Central memory CD4-positive, alpha-beta T cell (primary cell): ENCODE measurements at regions not wholly inside any gene's neighbourhood (a gene's known extent, or its start where the extent isn't known, plus 50 kb on each side); places are given as distances from the start of the nearest gene placed in this dataset.
A peak's percentile ranks its signal among the peaks of the same experiment; 100 is the strongest.
"Not testable (repeated sequence)": the region's sequence is repeated elsewhere in the genome, so short reads cannot be mapped to it uniquely, and the experiment has no call there.

Experiments used
- DNase-seq: peaks from one replicate; pipeline ENCODE4 v3.0.0; 2022

DNA sequence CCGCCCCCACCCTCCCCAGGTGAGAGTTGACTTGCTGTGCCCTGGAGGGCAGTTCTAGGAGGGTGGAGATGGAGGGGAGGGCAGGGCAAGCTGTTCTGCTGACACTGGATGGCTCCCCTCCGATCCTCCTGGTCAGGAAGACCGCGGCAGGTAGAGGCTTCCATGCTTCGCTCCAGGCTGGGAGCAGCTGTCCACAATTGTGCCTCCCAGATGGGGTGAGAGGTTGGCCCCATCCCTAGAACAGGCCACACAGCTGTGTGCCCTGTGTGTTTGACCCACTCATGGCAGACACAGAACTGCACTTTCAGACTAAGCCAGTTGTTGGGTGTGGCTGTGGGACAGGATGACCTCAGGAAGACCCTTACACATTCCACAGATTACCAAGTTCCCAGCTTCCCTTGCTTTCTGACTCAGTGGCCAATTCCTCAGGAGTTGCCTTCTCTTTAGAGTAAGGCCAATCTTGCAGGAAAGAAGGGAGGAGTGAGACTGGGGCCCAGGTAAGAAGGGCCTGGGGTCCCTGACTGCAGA lies 72.1 kb upstream of the HSPA9 start:
- no peak for DNase-seq

DNA sequence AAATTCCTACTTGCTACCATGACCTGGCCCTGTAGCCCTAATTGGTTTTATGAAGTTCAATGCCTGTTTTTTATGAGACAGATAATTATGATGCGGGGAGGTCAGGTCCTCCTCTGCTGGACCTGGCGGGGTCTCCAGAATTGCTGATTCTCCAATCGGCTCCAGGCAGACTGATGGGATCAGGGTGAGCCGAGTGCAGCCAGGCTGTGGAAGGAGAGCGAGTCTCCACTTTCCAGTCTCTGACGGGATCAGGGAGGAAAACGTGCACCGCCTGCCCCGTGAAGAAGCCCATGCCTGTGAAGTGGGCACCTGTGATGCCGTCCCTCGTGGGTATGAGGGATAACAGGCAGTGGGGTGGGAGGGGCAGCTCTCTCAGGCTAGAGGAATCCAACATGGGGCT lies 71.5 kb upstream of the HSPA9 start:
- DNase-seq: no peak

DNA sequence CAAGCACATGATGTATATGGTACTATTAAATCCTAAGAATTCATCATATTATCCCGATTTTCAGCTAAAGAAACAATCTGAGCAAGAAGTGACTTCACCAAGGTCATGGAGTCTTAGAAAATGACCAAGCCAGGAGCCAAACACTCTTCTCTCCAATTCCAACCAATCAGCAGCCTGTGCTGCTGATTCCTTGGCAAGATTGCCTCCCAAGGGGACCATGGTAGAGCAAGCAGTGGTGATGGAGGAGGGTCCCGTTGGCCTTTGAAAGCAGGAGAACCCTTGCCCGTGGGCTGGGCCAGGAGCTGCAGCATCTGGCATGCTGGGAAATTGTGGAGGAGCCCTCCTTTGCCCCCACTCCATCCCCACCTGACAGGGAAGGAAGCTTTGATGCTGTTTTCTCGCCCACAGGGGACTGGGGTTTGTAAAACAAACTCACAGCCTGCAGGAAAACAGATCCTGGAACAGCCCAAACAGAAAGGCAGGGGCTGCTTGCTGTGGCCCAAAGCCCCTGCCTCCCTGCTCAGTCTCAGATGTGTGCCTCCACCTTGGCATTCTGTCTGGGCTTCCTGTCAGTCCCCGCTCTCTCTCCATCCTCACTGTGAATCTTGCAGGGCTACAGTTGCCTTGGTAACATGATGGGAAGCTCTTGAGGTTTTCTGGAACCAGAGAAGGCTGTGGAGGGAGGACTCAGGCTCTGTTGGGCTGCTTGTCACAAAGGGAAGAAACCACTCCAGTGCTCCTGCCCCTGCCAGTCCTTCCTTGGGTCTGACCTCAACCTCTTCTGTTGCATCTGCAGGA lies 70.8 kb upstream of the HSPA9 start:
- no peak for DNase-seq

DNA sequence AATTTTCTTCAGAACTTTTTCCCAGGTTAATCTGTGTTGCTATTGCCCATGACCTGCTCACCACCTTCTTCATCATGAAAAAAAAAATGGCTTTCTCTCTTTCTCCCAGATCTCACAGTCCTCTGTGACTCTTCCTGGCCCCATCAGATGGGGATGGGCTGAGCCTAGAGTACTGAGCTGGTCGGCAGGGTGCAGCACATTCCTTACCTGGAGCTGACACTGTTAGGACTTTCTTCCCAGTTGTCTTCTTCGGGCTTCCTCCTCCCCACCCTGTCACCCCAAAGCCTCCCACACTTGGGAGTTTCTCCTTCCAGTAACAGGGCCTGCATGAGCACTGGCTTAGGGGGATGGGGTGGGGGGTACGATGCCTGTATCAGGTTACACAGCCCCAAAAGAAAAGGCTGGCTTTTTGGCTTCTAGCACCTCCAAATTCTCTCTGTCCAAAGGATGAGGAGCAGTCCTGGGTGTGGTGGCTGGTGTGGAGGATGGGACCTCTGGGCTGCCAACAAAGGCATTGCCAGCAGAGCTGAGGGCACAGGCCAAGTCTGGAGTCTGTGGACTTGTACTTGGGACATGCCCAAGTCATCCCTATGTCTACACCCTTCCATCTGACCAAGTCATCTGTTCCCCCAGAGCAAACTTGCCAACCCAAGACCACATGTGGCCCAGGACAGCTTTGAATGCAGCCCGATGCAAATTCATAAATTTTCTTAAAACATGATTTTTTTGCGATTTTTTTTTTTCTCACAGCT lies 68.0 kb upstream of the HSPA9 start:
- no peak for DNase-seq

DNA sequence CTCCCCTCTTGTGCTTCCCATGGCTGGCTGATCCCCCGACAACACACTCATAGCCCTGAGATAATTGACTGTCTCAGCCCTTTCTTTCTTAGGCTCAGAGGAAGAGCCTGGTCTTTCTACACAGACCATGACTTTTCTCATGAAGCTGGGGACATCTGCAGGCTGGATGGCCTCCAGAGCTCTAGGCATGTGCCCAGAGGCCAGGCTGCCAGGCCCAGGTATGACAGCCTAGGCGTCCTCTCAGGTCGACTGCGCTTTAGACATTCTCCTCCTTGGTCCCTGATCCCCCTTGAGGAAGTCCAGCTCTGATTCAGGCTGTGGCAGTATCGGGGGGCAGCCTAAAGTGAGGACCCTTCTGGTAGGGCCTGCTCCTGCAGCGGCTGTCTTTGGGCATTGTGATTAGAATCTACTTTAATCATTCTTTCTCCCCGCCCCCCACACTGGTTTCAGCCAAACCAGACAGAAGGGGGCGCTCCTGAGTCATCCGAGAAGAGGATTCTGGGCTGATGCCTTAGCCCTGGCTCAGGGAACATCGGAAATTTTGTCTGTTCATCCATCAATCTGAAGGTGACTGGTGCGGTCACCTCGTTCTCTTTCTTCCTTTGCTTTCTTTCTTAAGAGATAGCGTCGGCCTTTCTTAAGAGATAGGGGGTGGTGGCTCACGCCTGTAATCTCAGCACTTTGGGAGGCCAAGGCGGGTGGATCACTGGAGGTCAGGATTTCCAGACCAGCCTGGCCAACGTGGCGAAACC lies 66.5 kb upstream of the HSPA9 start:
- DNase-seq: peak; percentile 54

DNA sequence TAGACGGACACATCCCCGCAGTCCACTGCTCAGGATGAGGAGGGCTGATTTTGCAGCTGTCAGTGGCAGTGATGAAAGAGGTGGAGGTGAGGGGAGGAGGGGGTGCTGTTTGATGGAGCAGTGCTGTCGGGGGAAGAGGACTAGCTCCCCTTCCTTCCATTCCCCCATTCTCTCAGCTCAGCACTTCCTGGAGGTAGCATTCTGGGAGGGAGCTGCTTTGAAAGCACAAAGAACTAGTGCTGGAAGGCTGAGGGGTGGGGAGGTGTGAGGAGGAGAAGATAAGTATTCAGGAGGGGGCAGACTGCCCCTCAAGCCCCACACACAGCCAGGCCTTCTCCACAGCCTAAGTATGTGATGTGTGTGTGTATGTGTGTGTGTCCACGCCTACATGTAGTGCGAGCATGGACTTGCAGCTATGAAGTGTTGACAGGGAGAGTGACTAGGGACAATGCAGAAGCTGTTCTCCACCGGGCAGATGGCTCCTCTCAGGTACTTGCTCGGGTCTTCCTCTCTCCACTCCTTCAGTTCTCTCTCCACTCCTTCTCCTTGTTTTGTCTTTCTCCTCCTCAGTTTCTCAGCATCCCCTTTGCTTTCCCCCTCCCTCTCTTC lies 65.5 kb upstream of the HSPA9 start:
- DNase-seq: no peak

DNA sequence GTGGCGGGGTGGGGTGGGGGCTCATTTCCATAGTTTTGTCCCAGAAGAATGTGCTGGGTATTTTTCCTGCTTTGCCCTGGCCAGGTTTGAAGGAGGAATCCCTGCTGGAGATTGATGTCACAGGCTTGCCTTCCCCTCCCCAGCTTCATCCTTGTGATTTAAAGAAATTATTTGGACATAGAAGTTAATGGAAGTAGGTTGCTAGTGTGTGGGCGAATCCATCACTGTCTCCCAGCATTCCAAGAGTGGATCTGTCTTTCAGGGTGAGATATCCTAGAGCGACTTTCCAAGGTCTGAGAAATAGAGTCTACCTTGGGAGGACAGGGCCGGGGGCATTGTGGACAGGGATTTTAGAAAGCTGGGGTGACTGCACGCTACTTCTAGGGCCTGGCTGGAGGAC lies 64.9 kb upstream of the HSPA9 start:
- no peak for DNase-seq

DNA sequence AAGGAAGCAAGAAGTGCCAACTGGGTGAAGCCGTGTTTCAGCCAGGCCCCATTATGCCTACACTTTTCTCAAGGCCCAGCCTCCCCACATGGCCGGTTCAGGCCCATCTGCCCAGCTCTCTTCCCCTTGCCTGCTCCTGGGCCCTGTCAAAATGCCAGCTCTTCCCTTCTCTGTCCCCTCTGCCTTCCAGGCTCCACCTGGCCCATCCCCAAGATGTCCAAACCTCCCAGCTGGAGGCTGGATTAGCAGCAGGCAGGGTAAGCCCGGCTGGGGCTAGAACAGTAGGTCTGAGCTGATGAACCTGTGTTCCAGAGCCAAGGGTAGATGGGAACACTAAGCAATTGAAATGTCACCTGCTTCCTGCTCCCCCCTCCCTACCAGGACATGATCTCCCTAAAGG lies 64.1 kb upstream of the HSPA9 start:
- DNase-seq: no peak

DNA sequence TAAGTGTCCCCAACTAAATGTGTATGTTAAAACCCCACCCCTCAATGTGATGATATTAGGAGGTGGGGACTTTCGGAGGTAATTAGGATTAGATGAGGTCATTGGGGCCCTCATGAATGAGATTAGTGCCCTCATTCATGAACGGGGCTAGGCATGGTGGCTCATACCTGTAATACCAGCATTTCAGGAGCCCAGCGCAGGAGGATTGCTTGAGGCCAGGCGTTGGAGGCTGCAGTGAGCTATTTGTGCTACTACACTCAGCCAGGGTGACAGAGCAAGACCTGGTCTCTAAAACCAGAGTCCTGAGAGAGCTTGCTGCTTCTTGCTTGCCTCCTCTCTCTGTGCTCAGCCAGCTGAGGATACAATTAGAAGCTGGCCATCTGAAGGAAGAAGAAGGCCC lies 62.1 kb upstream of the HSPA9 start:
- no peak for DNase-seq

DNA sequence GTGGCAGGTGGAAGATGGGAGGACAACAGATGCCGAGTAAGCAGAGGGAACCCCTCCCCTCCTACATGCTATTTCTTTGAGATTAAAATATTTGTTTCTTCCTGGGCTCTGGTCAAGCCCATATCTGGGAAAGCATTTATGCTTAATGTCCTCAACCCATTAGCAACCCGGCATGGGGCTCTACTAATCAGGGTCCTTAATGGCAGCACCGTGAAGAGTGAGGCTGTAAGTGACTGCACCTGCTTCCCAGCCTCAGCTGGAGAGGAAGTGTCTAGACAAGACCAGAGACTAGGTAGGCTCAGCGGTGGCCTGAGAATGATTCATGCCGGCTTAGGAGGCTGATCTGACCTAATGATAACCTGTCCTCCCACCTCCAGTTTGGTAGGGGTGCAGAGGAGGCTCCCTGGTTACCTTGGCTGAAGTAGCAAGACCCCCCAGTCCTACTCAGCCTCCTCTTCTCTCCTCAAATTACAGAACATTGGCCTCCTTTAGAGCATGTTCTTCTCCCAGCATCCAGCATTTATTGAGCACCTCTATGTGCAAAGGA lies 61.3 kb upstream of the HSPA9 start:
- no peak for DNase-seq

DNA sequence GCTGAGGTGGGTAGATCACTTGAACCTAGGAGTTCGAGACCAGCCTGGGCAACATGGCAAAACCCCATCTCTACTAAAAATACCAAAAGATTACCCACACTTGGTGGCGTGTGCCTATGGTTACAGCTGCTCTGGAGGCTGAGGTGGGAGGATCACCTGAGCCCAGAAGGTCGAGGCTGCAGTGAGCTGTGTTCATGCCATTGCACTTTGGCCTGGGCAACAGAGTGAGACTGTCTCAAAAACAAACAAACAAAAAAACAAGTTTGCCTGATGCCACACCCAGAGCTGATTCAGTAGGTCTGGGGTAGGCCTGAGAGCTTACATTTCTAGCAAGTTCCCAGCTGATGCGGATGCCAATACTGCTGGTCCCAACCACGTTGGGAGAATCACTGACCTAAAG lies 60.5 kb upstream of the HSPA9 start:
- DNase-seq: no peak

DNA sequence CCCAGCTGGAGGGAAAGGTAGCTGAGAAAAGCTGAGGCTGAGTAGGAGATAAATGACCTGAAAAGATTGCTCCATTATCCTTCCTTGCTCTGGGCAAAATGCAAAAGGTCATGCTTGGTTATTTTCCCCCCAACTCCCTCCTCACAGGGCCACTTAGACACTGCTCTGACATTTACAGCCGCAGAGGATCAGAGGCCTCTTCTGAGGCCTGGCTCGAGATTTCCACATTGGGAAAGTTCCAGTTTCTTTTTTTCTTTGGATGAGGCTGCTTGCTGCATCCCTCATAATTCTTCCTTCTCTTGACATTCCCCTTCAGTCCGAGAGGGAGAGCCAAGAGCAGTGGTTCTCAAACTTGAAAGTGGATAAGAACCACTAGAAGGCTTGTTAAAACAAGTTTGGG lies 60.1 kb upstream of the HSPA9 start:
- DNase-seq: no peak

DNA sequence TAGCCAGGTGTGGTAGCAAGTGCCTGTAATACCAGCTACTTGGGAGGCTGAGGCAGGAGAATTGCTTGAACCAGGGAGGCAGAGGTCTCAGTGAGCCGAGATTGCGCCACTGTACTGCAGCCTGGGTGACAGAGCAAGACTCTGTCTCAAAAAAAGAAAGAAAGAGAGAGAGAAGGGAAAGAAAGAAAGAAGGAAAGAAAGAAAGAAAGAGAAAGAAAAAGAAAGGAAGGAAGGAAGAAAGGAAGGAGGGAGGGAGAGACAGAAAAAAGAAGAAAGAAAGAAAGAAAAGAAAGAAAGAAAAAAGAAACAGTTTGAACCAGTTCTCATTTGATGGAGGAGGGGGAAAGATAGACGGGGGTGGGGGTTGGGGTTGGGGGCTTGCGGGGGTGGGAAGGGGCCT lies 59.6 kb upstream of the HSPA9 start:
- DNase-seq: not testable (repeated sequence)

DNA sequence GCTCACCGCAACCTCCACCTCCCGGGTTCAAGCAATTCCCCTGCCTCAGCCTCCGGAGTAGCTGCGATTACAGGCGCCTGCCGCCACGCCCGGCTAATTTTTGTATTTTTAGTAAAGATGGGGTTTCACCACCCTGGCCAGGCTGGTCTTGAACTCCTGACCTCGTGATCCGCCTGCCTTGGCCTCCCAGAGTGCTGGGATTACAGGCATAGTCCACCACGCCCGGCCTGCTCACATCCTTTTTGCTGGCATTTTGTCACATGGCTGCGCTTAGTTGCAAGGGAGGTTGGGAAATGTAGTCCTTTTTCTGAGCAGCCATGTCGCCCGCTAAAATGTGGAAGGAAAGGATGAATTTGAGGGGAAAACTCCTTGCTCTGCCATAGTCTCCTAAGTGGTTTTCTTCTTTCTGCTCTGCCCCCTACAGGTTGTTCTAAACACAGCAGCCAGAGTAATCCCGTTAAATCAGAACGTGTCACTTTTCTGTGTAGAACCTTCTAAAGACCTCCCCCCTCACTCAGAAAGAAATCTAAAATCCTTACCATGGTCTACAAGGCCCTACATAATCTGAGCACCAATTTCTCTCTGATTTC lies 57.8 kb upstream of the HSPA9 start:
- no peak for DNase-seq

DNA sequence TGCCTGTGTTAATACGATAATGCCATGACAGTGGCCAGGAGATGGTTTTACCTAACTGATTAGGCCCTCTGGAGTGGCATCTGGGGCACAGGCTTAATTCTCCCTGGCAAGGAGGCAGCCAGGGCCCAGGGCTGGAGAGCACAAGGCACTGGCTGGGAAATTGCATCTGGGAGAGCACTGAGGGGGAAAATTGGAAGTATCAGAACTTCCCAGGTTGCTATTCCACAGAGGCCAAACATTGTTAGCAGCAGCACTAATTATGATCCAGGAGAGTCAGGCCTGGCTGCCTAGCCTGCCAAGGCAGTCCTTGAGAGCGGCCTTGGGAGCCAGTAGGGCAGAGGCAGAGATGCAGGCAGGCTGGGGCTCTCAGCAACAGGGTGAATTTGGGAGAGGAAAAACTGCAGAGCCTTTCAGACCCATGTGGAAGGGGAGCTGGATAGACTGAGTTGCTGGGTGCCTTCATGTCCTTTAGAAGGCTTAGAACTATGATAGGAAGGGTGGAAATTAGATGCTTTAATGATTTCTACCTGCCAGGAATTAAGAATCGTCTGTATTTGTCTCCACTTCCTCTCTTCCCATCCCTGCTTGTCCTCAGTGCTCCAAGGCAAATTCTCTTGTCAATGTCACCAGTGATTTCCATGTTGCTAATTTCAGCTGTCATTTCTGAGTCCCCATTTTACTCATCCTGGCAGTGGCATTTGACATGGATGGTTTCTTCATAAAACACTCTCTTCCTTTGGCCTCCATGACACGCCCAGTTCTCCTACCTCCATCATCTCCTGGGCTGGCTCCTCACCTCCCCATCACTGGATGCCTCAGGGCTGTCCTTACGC lies 56.1 kb upstream of the HSPA9 start:
- no peak for DNase-seq

DNA sequence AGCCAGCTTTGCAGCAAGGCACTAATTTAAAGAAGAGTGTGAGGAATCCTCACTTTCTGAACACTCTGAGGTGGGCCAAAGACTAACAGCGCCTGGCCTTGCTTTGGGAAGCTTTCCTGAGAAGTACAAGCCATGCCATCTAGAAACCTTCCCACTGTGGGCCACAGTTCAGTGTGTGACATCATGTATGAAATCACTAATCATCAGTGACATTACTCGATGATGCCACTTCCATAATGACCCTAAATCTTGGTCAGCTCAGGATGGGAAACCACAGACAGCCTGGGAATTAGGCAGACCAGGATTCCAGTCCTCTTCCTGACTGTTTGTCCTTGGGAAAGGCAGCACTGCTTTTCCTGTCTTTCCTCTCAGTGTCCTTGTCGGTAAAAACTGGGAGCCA lies 54.2 kb upstream of the HSPA9 start:
- DNase-seq: no peak

DNA sequence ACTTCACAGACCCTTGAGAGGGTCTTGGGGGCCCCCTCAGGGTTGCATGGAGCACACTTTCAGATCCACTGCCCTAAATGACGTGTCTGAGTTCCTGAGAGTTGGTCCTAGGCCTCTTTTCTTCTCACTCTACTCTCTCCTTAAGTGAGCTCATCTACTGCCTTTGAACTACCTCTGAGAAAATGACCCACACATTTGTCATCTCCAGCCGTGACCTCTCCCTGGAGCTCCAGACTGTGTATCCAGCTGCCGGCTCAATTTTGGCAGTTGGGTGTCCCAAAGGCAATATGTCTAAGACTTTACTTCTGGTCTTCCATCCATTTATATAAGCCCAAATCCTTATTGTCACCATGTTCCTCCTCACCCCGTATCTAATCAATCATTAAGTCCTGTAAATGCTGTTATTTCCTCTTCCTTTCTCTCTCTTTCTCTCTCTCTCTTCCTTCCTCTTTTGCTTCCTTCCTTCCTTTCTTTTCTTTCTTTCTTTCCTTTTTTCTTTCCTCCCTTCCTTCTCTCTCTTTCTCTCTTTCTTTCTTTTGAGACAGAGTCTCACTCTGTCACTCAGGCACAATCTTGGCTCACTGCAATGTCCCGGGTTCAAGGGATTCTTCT lies 51.2 kb upstream of the HSPA9 start:
- DNase-seq: no peak

DNA sequence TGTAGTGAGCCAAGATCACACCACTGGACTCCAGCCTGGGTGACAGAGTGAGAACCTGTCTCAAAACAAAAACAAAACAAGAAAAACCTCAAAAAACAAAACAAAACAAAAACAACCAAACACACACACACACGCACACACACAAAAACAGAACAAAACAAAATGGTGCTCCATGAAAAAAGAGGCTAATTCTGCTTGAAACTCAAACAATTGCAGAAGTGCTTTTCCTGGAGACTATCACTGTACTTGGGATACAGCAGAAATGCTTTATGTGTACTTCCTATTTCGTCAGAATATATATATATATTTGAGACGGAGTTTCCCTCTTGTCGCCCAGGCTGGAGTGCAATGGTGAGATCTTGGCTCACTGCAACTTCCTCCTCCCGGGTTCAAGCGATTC lies 49.9 kb upstream of the HSPA9 start:
- no peak for DNase-seq
